H9 (cell line): ENCODE measurements at regions not wholly inside any gene's neighbourhood (a gene's known extent, or its start where the extent isn't known, plus 50 kb on each side); places are given as distances from the start of the nearest gene placed in this dataset.

Source experiments
- DNase-seq: peaks from one replicate; pipeline ENCODE4 v3.0.0-alpha.2; 2017
- H2AFZ ChIP-seq: one replicate; pipeline ENCODE4 v1.6.1; 2013; ENCODE audit warnings: mild to moderate bottlenecking, low read length, control low read depth, moderate library complexity
- H2AK5ac ChIP-seq: 2 replicates; pipeline ENCODE4 v1.6.1; 2013; ENCODE audit warnings: low read length, control low read depth, mixed read lengths; ENCODE audit not compliant: insufficient read length
- H2BK120ac ChIP-seq: one replicate; pipeline ENCODE4 v1.6.1; 2013; ENCODE audit warnings: low read depth, mild to moderate bottlenecking, low read length, control low read depth, inconsistent platforms; ENCODE audit not compliant: poor library complexity, severe bottlenecking
- H2BK12ac ChIP-seq: 2 replicates; pipeline ENCODE4 v1.6.1; 2013; ENCODE audit warnings: low read length, control low read depth, mixed read lengths, low read depth; ENCODE audit not compliant: insufficient read length
- H2BK15ac ChIP-seq: 2 replicates; pipeline ENCODE4 v1.6.1; 2013; ENCODE audit warnings: low read depth, low read length, control low read depth
- H2BK20ac ChIP-seq: one replicate; pipeline ENCODE4 v1.6.1; 2013; ENCODE audit warnings: low read depth, mild to moderate bottlenecking, low read length, control low read depth, inconsistent platforms; ENCODE audit not compliant: poor library complexity, severe bottlenecking
- H2BK5ac ChIP-seq: 2 replicates; pipeline ENCODE4 v1.6.1; 2013; ENCODE audit warnings: low read length, control low read depth, mixed read lengths; ENCODE audit not compliant: insufficient read length
- H3K14ac ChIP-seq: 2 replicates; pipeline ENCODE4 v1.6.1; 2013; ENCODE audit warnings: low read length, control low read depth; ENCODE audit not compliant: insufficient read depth
- H3K18ac ChIP-seq: 2 replicates; pipeline ENCODE4 v1.6.1; 2013; ENCODE audit warnings: low read depth, mild to moderate bottlenecking, mixed read lengths, low read length, control low read depth; ENCODE audit not compliant: insufficient read length
- H3K23ac ChIP-seq: 2 replicates; pipeline ENCODE4 v1.6.1; 2013; ENCODE audit warnings: low read length, control low read depth, mixed read lengths, low read depth; ENCODE audit not compliant: insufficient read length
- H3K23me2 ChIP-seq: 2 replicates; pipeline ENCODE4 v1.6.1; 2013; ENCODE audit warnings: low read depth, mild to moderate bottlenecking, mixed read lengths, low read length, control low read depth; ENCODE audit not compliant: insufficient read length, poor library complexity, severe bottlenecking
- H3K27ac ChIP-seq: 2 replicates; pipeline ENCODE4 v1.5.1; 2013; ENCODE audit warnings: low read length, control low read depth, mixed read lengths, low read depth; ENCODE audit not compliant: insufficient read length
- H3K27me3 ChIP-seq: 2 replicates; pipeline ENCODE4 v1.6.1; 2013; ENCODE audit warnings: low read length, control low read depth, inconsistent platforms; ENCODE audit not compliant: insufficient read depth
- H3K4ac ChIP-seq: 2 replicates; pipeline ENCODE4 v1.6.1; 2013; ENCODE audit warnings: low read depth, mild to moderate bottlenecking, control low read depth, inconsistent platforms, low read length, moderate library complexity
- H3K4me1 ChIP-seq: 2 replicates; pipeline ENCODE4 v1.6.1; 2013; ENCODE audit warnings: low read length, control low read depth, inconsistent platforms; ENCODE audit not compliant: insufficient read depth
- H3K4me2 ChIP-seq: 2 replicates; pipeline ENCODE4 v1.6.1; 2013; ENCODE audit warnings: low read length, control low read depth, mixed read lengths; ENCODE audit not compliant: insufficient read length, insufficient read depth
- H3K56ac ChIP-seq: 2 replicates; pipeline ENCODE4 v1.6.1; 2013; ENCODE audit warnings: low read depth, mild to moderate bottlenecking, mixed read lengths, low read length, control low read depth; ENCODE audit not compliant: insufficient read length
- H3K79me1 ChIP-seq: 2 replicates; pipeline ENCODE4 v1.6.1; 2013; ENCODE audit warnings: low read depth, mild to moderate bottlenecking, moderate library complexity, low read length, control low read depth, inconsistent platforms; ENCODE audit not compliant: insufficient read depth, poor library complexity, severe bottlenecking
- H3K79me2 ChIP-seq: 2 replicates; pipeline ENCODE4 v1.6.1; 2013; ENCODE audit warnings: low read length, control low read depth, inconsistent platforms; ENCODE audit not compliant: insufficient read depth
- H3K9ac ChIP-seq: 2 replicates; pipeline ENCODE4 v1.6.1; 2013; ENCODE audit warnings: low read length, control low read depth, mixed read lengths; ENCODE audit not compliant: insufficient read length; ENCODE audit errors: extremely low read depth
- H3K9me3 ChIP-seq: one replicate; pipeline ENCODE4 v1.6.1; 2013; ENCODE audit warnings: low read depth, low read length, inconsistent platforms; ENCODE audit not compliant: control insufficient read depth
- H3T11ph ChIP-seq: one replicate; pipeline ENCODE4 v1.6.1; 2013; ENCODE audit warnings: mild to moderate bottlenecking, low read length, control low read depth, inconsistent platforms
- H4K20me1 ChIP-seq: one replicate; pipeline ENCODE4 v1.6.1; 2013; ENCODE audit not compliant: control insufficient read depth, insufficient read length, insufficient read depth
- H4K5ac ChIP-seq: 2 replicates; pipeline ENCODE4 v1.6.1; 2013; ENCODE audit warnings: low read depth, mild to moderate bottlenecking, mixed read lengths, low read length, control low read depth; ENCODE audit not compliant: insufficient read length
- H4K8ac ChIP-seq: replicated peaks from 2 replicates; pipeline ENCODE4 v1.6.1; 2013; ENCODE audit warnings: low read length, control low read depth, mixed read lengths, low read depth; ENCODE audit not compliant: insufficient read length
- H4K91ac ChIP-seq: 2 replicates; pipeline ENCODE4 v1.6.1; 2013; ENCODE audit warnings: low read depth, mild to moderate bottlenecking, moderate library complexity, mixed read lengths, low read length, control low read depth; ENCODE audit not compliant: insufficient read length
- H3K27ac Mint-ChIP-seq, 3 experiments: 2 replicates in 2 of 3; 3 replicates in 1 of 3; pipeline ENCODE4 v1.8.0; 2020 to 2021; ENCODE audit warnings: mixed read lengths in 3 of 3, mild to moderate bottlenecking in 1 of 3, moderate library complexity in 1 of 3
- H3K27me3 Mint-ChIP-seq: 2 replicates; pipeline ENCODE4 v1.8.0; 2021; ENCODE audit warnings: low read depth, mild to moderate bottlenecking, moderate library complexity, mixed read lengths
- H3K36me3 Mint-ChIP-seq, 3 experiments: 2 replicates in 2 of 3; 3 replicates in 1 of 3; pipeline ENCODE4 v1.8.0; 2020 to 2021; ENCODE audit warnings: low read depth in 3 of 3, mixed read lengths in 3 of 3; ENCODE audit not compliant: insufficient read depth in 1 of 3
- H3K4me1 Mint-ChIP-seq, 2 experiments: 2 replicates each; pipeline ENCODE4 v1.8.0; 2020; ENCODE audit warnings: mixed read lengths in 2 of 2
- H3K4me3 Mint-ChIP-seq, 2 experiments: 2 replicates in 1 of 2; 3 replicates in 1 of 2; pipeline ENCODE4 v1.8.0; 2020 to 2021; ENCODE audit warnings: mild to moderate bottlenecking in 2 of 2, mixed read lengths in 2 of 2, moderate library complexity in 1 of 2
- H3K9me3 Mint-ChIP-seq, 2 experiments: 2 replicates in 1 of 2; 3 replicates in 1 of 2; pipeline ENCODE4 v1.8.0; 2020; ENCODE audit warnings: mild to moderate bottlenecking in 2 of 2, mixed read lengths in 2 of 2, moderate library complexity in 1 of 2
- CTCF ChIP-seq: fragments of 200-600 bp; sonication (generic); conservative IDR thresholded peaks from 3 replicates; pipeline ENCODE4 v1.8.0; 2021; ENCODE audit warnings: antibody characterized with exemption, mild to moderate bottlenecking
- WGBS: extraction: QIAGEN DNeasy Blood & Tissue Kit; methylation state at CpG from one replicate; pipeline ENCODE4 v1.1.7; 2013; ENCODE audit warnings: missing lambda C conversion rate, low lambda C conversion rate, mixed read lengths; ENCODE audit not compliant: insufficient read length; ENCODE audit errors: extremely low coverage; 5-methylcytosine and 5-hydroxymethylcytosine counted together

- Histone ChIP-seq H2BK15ac (no peak overlapping the region), H2BK20ac (no peak overlapping the region), H4K91ac (no peak overlapping the region), H4K20me1 (no peaks in the 10 kb centered on the region), H3K27me3 (no peaks in the 10 kb centered on the region), H3K56ac (no peak overlapping the region), H3K4ac (no peak overlapping the region), H3K18ac (no peak overlapping the region), H3K79me2 (no peaks in the 10 kb centered on the region), H3K27ac (no peak overlapping the region), H3K23ac (no peak overlapping the region), H3K9me3 (peaks cover 11% of the 10 kb centered on the region), H3K14ac (no peak overlapping the region), H2BK120ac (no peak overlapping the region), H3K79me1 (no peaks in the 10 kb centered on the region), H4K5ac (no peak overlapping the region), H2AFZ (no peak overlapping the region), H2AK5ac (no peak overlapping the region), H2BK12ac (no peak overlapping the region), H4K8ac (no peak overlapping the region), H3K23me2 (no peaks in the 10 kb centered on the region), H3K9ac (no peak overlapping the region), H2BK5ac (no peak overlapping the region), H3K4me2 (no peak overlapping the region), H3T11ph (no peak overlapping the region), H3K4me1 (no peaks in the 10 kb centered on the region)
- Mint-ChIP-seq H3K4me3 (no peak overlapping the region), H3K27ac (no peak overlapping the region), H3K36me3 (peaks cover 15 to 22% (median 19%) of the 10 kb centered on the region in 3 experiments), H3K4me1 (peaks cover 14 to 15% of the 10 kb centered on the region in 2 experiments), H3K27me3 (no peaks in the 10 kb centered on the region), H3K9me3 (peaks cover 19 to 20% of the 10 kb centered on the region in 2 experiments)
- no CpG with 5 or more reads among the region's 5 CpGs for WGBS
- no peak for TF ChIP-seq CTCF
- DNase-seq = no peak
Measured at GRCh38 chr1:79239840-79240239, 233.3 kb upstream of the ADGRL4 start.
